Activated CD4-positive, alpha-beta T cell treated with anti-CD3 and anti-CD28 coated beads, Interleukin-2, amount 10 ng/mL, durations not matched to agents 24 days and 14 days (primary cell): ENCODE measurements at regions not wholly inside any gene's neighbourhood (a gene's known extent, or its start where the extent isn't known, plus 50 kb on each side); places are given as distances from the start of the nearest gene placed in this dataset.
A peak's percentile ranks its signal among the peaks of the same experiment; 100 is the strongest.
"Not testable (repeated sequence)": the region's sequence is repeated elsewhere in the genome, so short reads cannot be mapped to it uniquely, and the experiment has no call there.

Experiments
- DNase-seq: peaks from one replicate; pipeline ENCODE4 v3.0.0; 2022
- H3K27ac Mint-ChIP-seq: one replicate; pipeline ENCODE4 v1.8.0; 2022; ENCODE audit warnings: mild to moderate bottlenecking, mixed read lengths
- H3K27me3 Mint-ChIP-seq: one replicate; pipeline ENCODE4 v1.8.0; 2022; ENCODE audit warnings: mixed read lengths
- H3K36me3 Mint-ChIP-seq: one replicate; pipeline ENCODE4 v1.8.0; 2022; ENCODE audit warnings: low read depth, mild to moderate bottlenecking, mixed read lengths
- H3K4me1 Mint-ChIP-seq: one replicate; pipeline ENCODE4 v1.8.0; 2021; ENCODE audit warnings: mixed read lengths
- H3K4me3 Mint-ChIP-seq: one replicate; pipeline ENCODE4 v1.8.0; 2022; ENCODE audit warnings: mild to moderate bottlenecking, moderate library complexity, mixed read lengths
- H3K9me3 Mint-ChIP-seq: one replicate; pipeline ENCODE4 v1.8.0; 2021; ENCODE audit warnings: mixed read lengths
- intact Hi-C: fragments of 100-400 bp; cut with micrococcal nuclease; formaldehyde crosslinking; loops from one replicate; pipeline ENCODE4 v1.15.1; 2023

GRCh38 chr2:190742431-190742830 is 93.5 kb downstream of the NAB1 start:
- Mint-ChIP-seq H3K9me3 (peaks cover 12% of the 10 kb centered on the region), H3K27ac (no peak overlapping the region), H3K27me3 (no peaks in the 10 kb centered on the region), H3K4me1 (peaks cover 12% of the 10 kb centered on the region), H3K4me3 (no peak overlapping the region), H3K36me3 (no peaks in the 10 kb centered on the region)
- intact Hi-C loops, result no loop called here
- peak; percentile 45 for DNase-seq

- Mint-ChIP-seq H3K27me3 (no peaks in the 10 kb centered on the region), H3K27ac (no peak overlapping the region), H3K9me3 (peaks cover 12% of the 10 kb centered on the region), H3K4me1 (peaks cover 12% of the 10 kb centered on the region), H3K4me3 (peak overlapping the region; percentile 1), H3K36me3 (no peaks in the 10 kb centered on the region)
- intact Hi-C loops, result no loop called here
- peak; percentile 39 for DNase-seq
Observed at GRCh38 chr2:190744041-190744440, 95.2 kb downstream of the NAB1 start.

- H3K9me3 Mint-ChIP-seq, result peaks cover 3% of the 10 kb centered on the region
- H3K4me1 Mint-ChIP-seq, result peaks cover 12% of the 10 kb centered on the region
- H3K36me3 Mint-ChIP-seq, result no peaks in the 10 kb centered on the region
- peak; percentile 34 for DNase-seq
- H3K27me3 Mint-ChIP-seq, result no peaks in the 10 kb centered on the region
- intact Hi-C loops, result no loop called here
- H3K27ac Mint-ChIP-seq, result no peak overlapping the region
- no peak overlapping the region for H3K4me3 Mint-ChIP-seq
Observed at GRCh38 chr2:190746971-190747761, 98.3 kb downstream of the NAB1 start.

- DNase-seq, result no peak
- Mint-ChIP-seq H3K27me3 (no peaks in the 10 kb centered on the region), H3K4me1 (peaks cover 8% of the 10 kb centered on the region), H3K27ac (no peak overlapping the region), H3K4me3 (no peak overlapping the region), H3K36me3 (no peaks in the 10 kb centered on the region), H3K9me3 (peaks cover 4% of the 10 kb centered on the region)
- intact Hi-C loops, result no loop called here
Observed at GRCh38 chr2:190748966-190749365, 100.1 kb downstream of the NAB1 start.

GRCh38 chr2:190755772-190756415 is 107.0 kb downstream of the NAB1 start:
- Mint-ChIP-seq H3K4me1 (peaks cover 21% of the 10 kb centered on the region), H3K4me3 (no peak overlapping the region), H3K27ac (peak overlapping the region; percentile 25), H3K27me3 (no peaks in the 10 kb centered on the region), H3K36me3 (no peaks in the 10 kb centered on the region), H3K9me3 (peaks cover 9% of the 10 kb centered on the region)
- peak; percentile 35 for DNase-seq
- intact Hi-C loops, result no loop called here

- Mint-ChIP-seq H3K4me3 (no peak overlapping the region), H3K9me3 (peaks cover 5% of the 10 kb centered on the region), H3K27ac (peak overlapping the region; percentile 62), H3K4me1 (peaks cover 34% of the 10 kb centered on the region), H3K36me3 (no peaks in the 10 kb centered on the region), H3K27me3 (no peaks in the 10 kb centered on the region)
- no peak for DNase-seq
- intact Hi-C loops, result no loop called here
Observed at GRCh38 chr2:190759749-190760213, 110.9 kb downstream of the NAB1 start.

GRCh38 chr2:190760353-190761150 is 111.7 kb downstream of the NAB1 start:
- intact Hi-C loops, H3K36me3 Mint-ChIP-seq, H3K9me3 Mint-ChIP-seq, H3K27me3 Mint-ChIP-seq: not testable (repeated sequence)
- peaks cover 40% of the 10 kb centered on the region for H3K4me1 Mint-ChIP-seq
- peak; percentile 55 for DNase-seq
- peak overlapping the region; percentile 62 for H3K27ac Mint-ChIP-seq
- peak overlapping the region; percentile 48 for H3K4me3 Mint-ChIP-seq

- DNase-seq, result peak; percentile 49
- H3K9me3 Mint-ChIP-seq, intact Hi-C loops, H3K27me3 Mint-ChIP-seq, H3K27ac Mint-ChIP-seq, H3K36me3 Mint-ChIP-seq: not testable (repeated sequence)
- Mint-ChIP-seq H3K4me3 (peak overlapping the region; percentile 34), H3K4me1 (peaks cover 39% of the 10 kb centered on the region)
Observed at GRCh38 chr2:190761216-190761615, 112.3 kb downstream of the NAB1 start.

GRCh38 chr2:190762566-190762965 is 113.7 kb downstream of the NAB1 start:
- intact Hi-C loops, result no loop called here
- peaks cover 5% of the 10 kb centered on the region for H3K9me3 Mint-ChIP-seq
- H3K36me3 Mint-ChIP-seq, result no peaks in the 10 kb centered on the region
- no peak overlapping the region for H3K4me3 Mint-ChIP-seq
- H3K4me1 Mint-ChIP-seq, result peaks cover 39% of the 10 kb centered on the region
- no peak overlapping the region for H3K27ac Mint-ChIP-seq
- no peaks in the 10 kb centered on the region for H3K27me3 Mint-ChIP-seq
- DNase-seq, result no peak

GRCh38 chr2:190763100-190763499 is 114.2 kb downstream of the NAB1 start:
- DNase-seq, result no peak
- Mint-ChIP-seq H3K4me3 (no peak overlapping the region), H3K27ac (no peak overlapping the region), H3K4me1 (peaks cover 40% of the 10 kb centered on the region), H3K9me3 (peaks cover 5% of the 10 kb centered on the region), H3K27me3 (no peaks in the 10 kb centered on the region), H3K36me3 (no peaks in the 10 kb centered on the region)
- intact Hi-C loops, result no loop called here

- Mint-ChIP-seq H3K9me3 (peaks cover 5% of the 10 kb centered on the region), H3K27ac (peak overlapping the region; percentile 29), H3K4me1 (peaks cover 41% of the 10 kb centered on the region), H3K4me3 (peak overlapping the region; percentile 42), H3K36me3 (no peaks in the 10 kb centered on the region), H3K27me3 (no peaks in the 10 kb centered on the region)
- DNase-seq, result peak; percentile 63
- intact Hi-C loops, result loop anchor here (1.0 kb wide), 3 partner anchors 42 to 114 kb away; no protein-coding TSS in a partner anchor
Observed at GRCh38 chr2:190763901-190764514, 115.1 kb downstream of the NAB1 start.

GRCh38 chr2:190765386-190766173 is 115.0 kb upstream of the GLS start:
- H3K36me3 Mint-ChIP-seq, result no peaks in the 10 kb centered on the region
- no peaks in the 10 kb centered on the region for H3K9me3 Mint-ChIP-seq
- no peak overlapping the region for H3K4me3 Mint-ChIP-seq
- no peaks in the 10 kb centered on the region for H3K27me3 Mint-ChIP-seq
- H3K27ac Mint-ChIP-seq, result no peak overlapping the region
- peaks cover 35% of the 10 kb centered on the region for H3K4me1 Mint-ChIP-seq
- intact Hi-C loops, result no loop called here
- no peak for DNase-seq

GRCh38 chr2:190766174-190766572 is 114.4 kb upstream of the GLS start:
- intact Hi-C loops, result no loop called here
- Mint-ChIP-seq H3K27me3 (no peaks in the 10 kb centered on the region), H3K4me1 (peaks cover 36% of the 10 kb centered on the region), H3K36me3 (no peaks in the 10 kb centered on the region), H3K4me3 (no peak overlapping the region), H3K27ac (no peak overlapping the region), H3K9me3 (no peaks in the 10 kb centered on the region)
- no peak for DNase-seq
